Liver (tissue), 8 donors: ENCODE measurements at regions not wholly inside any gene's neighbourhood (a gene's known extent, or its start where the extent isn't known, plus 50 kb on each side); places are given as distances from the start of the nearest gene placed in this dataset.

Experiments used
- DNase-seq: peaks from one replicate; pipeline ENCODE4 v3.0.0-alpha.2; 2017; ENCODE audit warnings: low spot score
- H3K27ac ChIP-seq, 2 donors: one replicate each; pipeline ENCODE4 v1.7.0; 2013; ENCODE audit warnings: inconsistent platforms in 2 of 2, low read length in 2 of 2, control low read depth in 1 of 2, low read depth in 1 of 2, mild to moderate bottlenecking in 1 of 2
- H3K27me3 ChIP-seq, 4 donors: one replicate each; pipeline versions ENCODE4 v1.6.1 to v1.7.0; 2013; ENCODE audit warnings: low read length in 3 of 4, inconsistent platforms in 1 of 4, mild to moderate bottlenecking in 1 of 4, moderate library complexity in 1 of 4; ENCODE audit not compliant: control insufficient read depth in 4 of 4, insufficient read depth in 4 of 4
- H3K36me3 ChIP-seq, 4 donors: one replicate each; pipeline versions ENCODE4 v1.6.1 to v1.7.0; 2013; ENCODE audit warnings: low read length in 3 of 4, mild to moderate bottlenecking in 3 of 4, low read depth in 1 of 4, moderate library complexity in 1 of 4; ENCODE audit not compliant: control insufficient read depth in 4 of 4, insufficient read depth in 3 of 4
- H3K4me1 ChIP-seq, 4 donors: one replicate each; pipeline versions ENCODE4 v1.6.1 to v1.7.0; 2013; ENCODE audit warnings: low read length in 3 of 4, mild to moderate bottlenecking in 3 of 4, moderate library complexity in 1 of 4; ENCODE audit not compliant: control insufficient read depth in 4 of 4, insufficient read depth in 4 of 4
- H3K4me3 ChIP-seq, 3 donors: one replicate each; pipeline versions ENCODE4 v1.6.1 to v1.7.0; 2013; ENCODE audit warnings: low read length in 3 of 3, control low read depth in 1 of 3, low read depth in 1 of 3, mild to moderate bottlenecking in 1 of 3
- H3K9ac ChIP-seq, 2 donors: one replicate each; pipeline ENCODE4 v1.7.0; 2013; ENCODE audit warnings: low read length in 2 of 2, mild to moderate bottlenecking in 2 of 2, moderate library complexity in 2 of 2, control low read depth in 1 of 2, low read depth in 1 of 2
- H3K9me3 ChIP-seq, 4 donors: one replicate each; pipeline versions ENCODE4 v1.6.1 to v1.7.0; 2013; ENCODE audit warnings: low read length in 3 of 4; ENCODE audit not compliant: control insufficient read depth in 4 of 4
- ATF3 ChIP-seq: IDR thresholded peaks from 2 replicates; pipeline ENCODE4 v1.6.1; 2016; ENCODE audit warnings: antibody characterized with exemption
- CTCF ChIP-seq: fragments of 150-350 bp; IDR thresholded peaks from 2 replicates; pipeline ENCODE4 v1.5.1; 2017; ENCODE audit warnings: improper control_type of control experiment, low read depth, low read length; ENCODE audit not compliant: missing input control
- EGR1 ChIP-seq, 2 donors: IDR thresholded peaks; 2 replicates each; pipeline ENCODE4 v1.6.1; 2016 to 2018; ENCODE audit warnings: antibody characterized with exemption in 2 of 2, low read depth in 2 of 2
- FOXA1 ChIP-seq: IDR thresholded peaks from 2 replicates; pipeline ENCODE4 v1.6.1; 2016; ENCODE audit warnings: antibody characterized with exemption
- FOXA2 ChIP-seq: IDR thresholded peaks from 2 replicates; pipeline ENCODE4 v1.6.1; 2016; ENCODE audit warnings: antibody characterized with exemption
- GABPA ChIP-seq, 2 donors: IDR thresholded peaks in 1 of 2; conservative IDR thresholded peaks in 1 of 2; 2 replicates each; pipeline ENCODE4 v1.6.1; 2016; ENCODE audit warnings: antibody characterized with exemption in 2 of 2, mild to moderate bottlenecking in 1 of 2, moderate library complexity in 1 of 2
- HNF4A ChIP-seq, 2 donors: conservative IDR thresholded peaks; 2 replicates each; pipeline ENCODE4 v1.6.1; 2016; ENCODE audit warnings: antibody characterized with exemption in 2 of 2, mild to moderate bottlenecking in 2 of 2
- HNF4G ChIP-seq: IDR thresholded peaks from 2 replicates; pipeline ENCODE4 v1.6.1; 2016; ENCODE audit warnings: antibody characterized with exemption
- JUND ChIP-seq, 2 donors: IDR thresholded peaks; 2 replicates each; pipeline ENCODE4 v1.6.1; 2016; ENCODE audit warnings: antibody characterized with exemption in 2 of 2
- MAX ChIP-seq: IDR thresholded peaks from 2 replicates; pipeline ENCODE4 v1.6.1; 2016; ENCODE audit warnings: antibody characterized with exemption
- NR2F2 ChIP-seq: IDR thresholded peaks from 2 replicates; pipeline ENCODE4 v1.6.1; 2016; ENCODE audit warnings: antibody characterized with exemption
- RAD21 ChIP-seq, 2 donors: IDR thresholded peaks; 2 replicates each; pipeline ENCODE4 v1.6.1; 2016; ENCODE audit warnings: antibody characterized with exemption in 2 of 2, mild to moderate bottlenecking in 2 of 2
- REST ChIP-seq: IDR thresholded peaks from 2 replicates; pipeline ENCODE4 v1.6.1; 2016; ENCODE audit warnings: antibody characterized with exemption, mild to moderate bottlenecking
- RXRA ChIP-seq, 2 donors: IDR thresholded peaks; 2 replicates each; pipeline ENCODE4 v1.6.1; 2017 to 2018; ENCODE audit warnings: antibody characterized with exemption in 2 of 2, mild to moderate bottlenecking in 1 of 2
- SP1 ChIP-seq: IDR thresholded peaks from 2 replicates; pipeline ENCODE4 v1.6.1; 2018; ENCODE audit warnings: antibody characterized with exemption, mild to moderate bottlenecking
- TAF1 ChIP-seq: conservative IDR thresholded peaks from 2 replicates; pipeline ENCODE4 v1.6.1; 2016; ENCODE audit warnings: antibody characterized with exemption, mild to moderate bottlenecking
- YY1 ChIP-seq: IDR thresholded peaks from 2 replicates; pipeline ENCODE4 v1.6.1; 2016; ENCODE audit warnings: antibody characterized with exemption, mild to moderate bottlenecking
- ZBTB33 ChIP-seq: IDR thresholded peaks from 2 replicates; pipeline ENCODE4 v1.6.1; 2016; ENCODE audit warnings: antibody characterized with exemption
- WGBS: extraction: QIAGEN DNeasy Blood & Tissue Kit; methylation state at CpG from one replicate; pipeline ENCODE4 v1.1.7; 2013; 5-methylcytosine and 5-hydroxymethylcytosine counted together
- donor health status: healthy.
- donor health status: healthy.
- donor health status: healthy.
- donor health status: healthy.
- donor health status: healthy.

- H3K36me3 ChIP-seq: no peaks in the 10 kb centered on the region
- no peak overlapping the region for H3K27ac ChIP-seq
- TF ChIP-seq YY1 (no peak), MAX (no peak), HNF4A (conservative IDR thresholded peaks at IDR 0.05) (no peak), RXRA (IDR thresholded peaks at IDR 0.05) (no peak), CTCF (no peak), SP1 (no peak), NR2F2 (no peak), RAD21 (IDR thresholded peaks at IDR 0.05) (no peak), ATF3 (no peak), TAF1 (no peak), FOXA1 (no peak), GABPA (IDR thresholded peaks at IDR 0.05 in 1 of 2, conservative IDR thresholded peaks at IDR 0.05 in 1 of 2) (no peak), ZBTB33 (no peak), JUND (IDR thresholded peaks at IDR 0.05) (no peak), FOXA2 (no peak), EGR1 (IDR thresholded peaks at IDR 0.05; ENCODE audit: low read depth in 2 of 2) (no peak), HNF4G (no peak), REST (no peak)
- no peak overlapping the region for H3K9ac ChIP-seq
- DNase-seq: no peak
- H3K4me3 ChIP-seq: no peak overlapping the region
- H3K9me3 ChIP-seq: no peaks in the 10 kb centered on the region
- no peaks in the 10 kb centered on the region for H3K4me1 ChIP-seq
- no peaks in the 10 kb centered on the region for H3K27me3 ChIP-seq
- WGBS: 92% methylated on average over 13 of the region's 13 CpGs
Observed at GRCh38 chr4:24637173-24637572, 52.8 kb upstream of the DHX15 start.
